Adrenal gland (tissue), 9 donors: ENCODE measurements at regions not wholly inside any gene's neighbourhood (a gene's known extent, or its start where the extent isn't known, plus 50 kb on each side); places are given as distances from the start of the nearest gene placed in this dataset.

ENCODE experiments used
- DNase-seq, 7 donors: peaks; one replicate each; pipeline ENCODE4 v3.0.0-alpha.2; 2019 to 2020
- H3K27ac ChIP-seq, 5 donors: fragments of 200-600 bp; sonication (generic) in 4 of 5; 1 replicate in 3 of 5; 2 replicates in 2 of 5; pipeline versions ENCODE4 v1.5.1 to v1.8.0; 2016 to 2020; ENCODE audit warnings: mild to moderate bottlenecking in 1 of 5
- H3K27me3 ChIP-seq: fragments of 200-600 bp; 2 replicates; pipeline ENCODE4 v1.8.0; 2021
- H3K36me3 ChIP-seq, 2 donors: fragments of 200-600 bp; replicated peaks in 1 of 2; 1 replicate in 1 of 2; 2 replicates in 1 of 2; pipeline versions ENCODE4 v1.5.1 to v1.8.0; 2018 to 2022
- H3K4me1 ChIP-seq, 2 donors: fragments of 200-600 bp; replicated peaks in 1 of 2; 1 replicate in 1 of 2; 2 replicates in 1 of 2; pipeline versions ENCODE4 v1.5.1 to v1.8.0; 2018 to 2021
- H3K4me3 ChIP-seq, 4 donors: fragments of 200-600 bp; sonication (generic) in 3 of 4; one replicate each; pipeline ENCODE4 v1.5.1; 2016 to 2018
- H3K9me3 ChIP-seq, 3 donors: fragments of 200-600 bp; sonication (generic) in 1 of 3; replicated peaks in 1 of 3; 1 replicate in 2 of 3; 2 replicates in 1 of 3; pipeline versions ENCODE4 v1.5.1 to v1.8.0; 2016 to 2021
- POLR2A ChIP-seq, 2 donors: fragments of 450-650 bp; IDR thresholded peaks; one replicate each; pipeline ENCODE4 v1.6.1; 2017; ENCODE audit warnings: antibody characterized with exemption in 2 of 2, mild to moderate bottlenecking in 2 of 2, moderate library complexity in 1 of 2
- WGBS, 4 donors: extraction: QIAGEN DNeasy Blood & Tissue Kit in 2 of 4; methylation state at CpG; one replicate each; pipeline versions ENCODE4 v1.1.5 to v1.1.7; 2013 to 2017; 5-methylcytosine and 5-hydroxymethylcytosine counted together
- intact Hi-C, 2 donors: fragments of 100-400 bp; cut with DNase I; formaldehyde crosslinking; loops; one replicate each; pipeline versions ENCODE4 v1.14.1 to v1.15.0; 2022 to 2023
- TF ChIP-seq, protein P1 (sequence below), 6 experiments: fragments of 450-650 bp in 4 of 6; fragments of 200-600 bp in 2 of 6; sonication (generic) in 1 of 6; IDR thresholded peaks; 1 replicate in 5 of 6; 2 replicates in 1 of 6; pipeline versions ENCODE4 v1.5.1 to v1.8.0; 2016 to 2021; ENCODE audit warnings: antibody characterized with exemption in 6 of 6, mild to moderate bottlenecking in 2 of 6, moderate library complexity in 1 of 6
- donor health status: healthy with polysubstance abuse.
- donor health status: Bipolar disorder and iron deficiency.
- donor health status: DM: yes; HTN: yes; CAD: no.
- donor health status: DM: no; HTN: no; CAD: no.
- donor health status: DM: no; HTN: no; CAD: no.

DNA sequence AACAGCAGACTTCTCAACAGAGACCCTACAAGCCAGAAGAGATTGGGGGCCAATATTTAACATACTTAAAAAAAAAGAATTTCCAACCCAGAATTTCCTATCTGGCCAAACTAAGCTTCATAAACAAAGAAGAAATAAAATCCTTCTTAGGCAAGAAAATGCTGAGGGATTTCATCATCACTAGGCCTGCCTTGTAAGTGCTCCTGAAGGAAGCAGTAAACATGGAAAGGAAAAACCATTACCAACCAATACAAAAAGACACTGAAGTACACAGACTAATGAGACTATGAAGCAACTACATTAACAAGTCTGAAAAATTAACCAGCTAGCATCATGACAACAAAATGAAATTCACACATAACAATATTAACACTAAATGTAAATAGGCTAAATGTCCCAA lies 947.9 kb upstream of the CHORDC1 start:
- TF ChIP-seq POLR2A (IDR thresholded peaks at IDR 0.05) = no peak
- TF ChIP-seq, protein P1, sequence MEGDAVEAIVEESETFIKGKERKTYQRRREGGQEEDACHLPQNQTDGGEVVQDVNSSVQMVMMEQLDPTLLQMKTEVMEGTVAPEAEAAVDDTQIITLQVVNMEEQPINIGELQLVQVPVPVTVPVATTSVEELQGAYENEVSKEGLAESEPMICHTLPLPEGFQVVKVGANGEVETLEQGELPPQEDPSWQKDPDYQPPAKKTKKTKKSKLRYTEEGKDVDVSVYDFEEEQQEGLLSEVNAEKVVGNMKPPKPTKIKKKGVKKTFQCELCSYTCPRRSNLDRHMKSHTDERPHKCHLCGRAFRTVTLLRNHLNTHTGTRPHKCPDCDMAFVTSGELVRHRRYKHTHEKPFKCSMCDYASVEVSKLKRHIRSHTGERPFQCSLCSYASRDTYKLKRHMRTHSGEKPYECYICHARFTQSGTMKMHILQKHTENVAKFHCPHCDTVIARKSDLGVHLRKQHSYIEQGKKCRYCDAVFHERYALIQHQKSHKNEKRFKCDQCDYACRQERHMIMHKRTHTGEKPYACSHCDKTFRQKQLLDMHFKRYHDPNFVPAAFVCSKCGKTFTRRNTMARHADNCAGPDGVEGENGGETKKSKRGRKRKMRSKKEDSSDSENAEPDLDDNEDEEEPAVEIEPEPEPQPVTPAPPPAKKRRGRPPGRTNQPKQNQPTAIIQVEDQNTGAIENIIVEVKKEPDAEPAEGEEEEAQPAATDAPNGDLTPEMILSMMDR (IDR thresholded peaks at IDR 0.05) = no peak
- Histone ChIP-seq H3K27ac (no peak overlapping the region), H3K4me1 (no peaks in the 10 kb centered on the region), H3K9me3 (no peaks in the 10 kb centered on the region), H3K27me3 (no peaks in the 10 kb centered on the region), H3K4me3 (no peak overlapping the region), H3K36me3 (no peaks in the 10 kb centered on the region)
- no peak for DNase-seq
- intact Hi-C loops = no loop called here

DNA sequence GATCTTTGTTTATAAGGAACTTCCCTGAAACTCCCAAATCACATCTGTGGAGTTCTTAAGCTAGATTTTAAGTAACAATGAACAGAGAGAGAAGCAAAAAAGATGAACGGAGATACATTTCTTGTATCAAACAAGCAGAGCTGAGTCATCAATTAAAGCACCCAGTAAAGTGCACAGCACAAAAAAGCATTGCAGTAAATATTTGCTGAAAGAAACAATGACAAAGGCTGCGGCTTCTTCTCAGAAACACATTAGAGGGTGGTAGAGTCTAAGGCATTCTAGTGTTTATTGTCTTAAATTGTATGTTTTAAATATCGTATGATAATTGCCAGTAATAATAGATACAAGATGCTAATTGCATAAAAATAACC lies 941.6 kb upstream of the CHORDC1 start:
- 26 to 40% (median 35%) methylated on average over 3 of the region's 3 CpGs for WGBS, 4 donors
- no peak for DNase-seq
- no peaks in the 10 kb centered on the region for H3K27me3 ChIP-seq
- peak overlapping the region in 3 of 5 donors; percentile 7 to 49 (median 8) for H3K27ac ChIP-seq
- intact Hi-C loops = no loop called here
- TF ChIP-seq, protein P1 (IDR thresholded peaks at IDR 0.05) = no peak
- no peak for TF ChIP-seq POLR2A (IDR thresholded peaks at IDR 0.05)
- peaks cover 14 to 17% of the 10 kb centered on the region in 2 donors for H3K4me1 ChIP-seq
- H3K36me3 ChIP-seq = no peaks in the 10 kb centered on the region
- no peaks in the 10 kb centered on the region for H3K9me3 ChIP-seq
- H3K4me3 ChIP-seq = no peak overlapping the region

- TF ChIP-seq POLR2A (IDR thresholded peaks at IDR 0.05) = no peak
- TF ChIP-seq, protein P1 (IDR thresholded peaks at IDR 0.05) = no peak
- H3K4me1 ChIP-seq = peaks cover 14 to 17% of the 10 kb centered on the region in 2 donors
- 9 to 20% (median 17%) methylated on average over 2 of the region's 2 CpGs for WGBS, 4 donors
- peak in 6 of 7 donors; percentile 15 to 62 (median 44) for DNase-seq
- H3K4me3 ChIP-seq = peak overlapping the region in 1 of 4 donors; percentile 1
- no peaks in the 10 kb centered on the region for H3K27me3 ChIP-seq
- no peaks in the 10 kb centered on the region for H3K36me3 ChIP-seq
- peak overlapping the region in 4 of 5 donors; percentile 7 to 63 (median 28) for H3K27ac ChIP-seq
- no peaks in the 10 kb centered on the region for H3K9me3 ChIP-seq
- intact Hi-C loops = no loop called here
Observed at GRCh38 chr11:91163619-91164451, 941.0 kb upstream of the CHORDC1 start.

- peaks cover 14 to 17% of the 10 kb centered on the region in 2 donors for H3K4me1 ChIP-seq
- intact Hi-C loops = no loop called here
- no peak overlapping the region for H3K27ac ChIP-seq
- TF ChIP-seq, protein P1 (IDR thresholded peaks at IDR 0.05) = no peak
- TF ChIP-seq POLR2A (IDR thresholded peaks at IDR 0.05) = no peak
- no peaks in the 10 kb centered on the region for H3K9me3 ChIP-seq
- WGBS, 4 donors = 64 to 79% (median 72%) methylated on average over 1 of the region's 1 CpG
- H3K27me3 ChIP-seq = no peaks in the 10 kb centered on the region
- no peak overlapping the region for H3K4me3 ChIP-seq
- no peaks in the 10 kb centered on the region for H3K36me3 ChIP-seq
- DNase-seq = no peak
Observed at GRCh38 chr11:91160661-91161060, 937.8 kb upstream of the CHORDC1 start.
